ENCODE measurements at regions not wholly inside any gene's neighbourhood (a gene's known extent, or its start where the extent isn't known, plus 50 kb on each side); places are given as distances from the start of the nearest gene placed in this dataset.

- Histone ChIP-seq H4K91ac (replicated peaks; ENCODE audit: insufficient read length, low read length) (no peak overlapping the region), H3K79me2 (ENCODE audit: control insufficient read depth in 1 of 2, insufficient read depth in 2 of 2, low read length in 2 of 2) (no peaks in the 10 kb centered on the region), H2AK5ac (ENCODE audit: low read depth, low read length) (no peak overlapping the region), H2BK5ac (ENCODE audit: low read depth, low read length) (no peak overlapping the region), H3K79me1 (ENCODE audit: low read depth, low read length) (no peaks in the 10 kb centered on the region), H3K36me3 (ENCODE audit: control insufficient read depth in 2 of 4, insufficient read depth in 4 of 4, low read length in 3 of 4) (no peaks in the 10 kb centered on the region), H3K23ac (ENCODE audit: insufficient read length) (no peak overlapping the region), H2BK20ac (ENCODE audit: low read length) (no peak overlapping the region), H3K9me3 (ENCODE audit: insufficient read depth in 2 of 2, low read depth in 1 of 2, low read length in 1 of 2) (peaks cover 2% of the 10 kb centered on the region in 2 experiments; a peak in 2 of 4 replicates), H4K5ac (ENCODE audit: insufficient read length, low read depth, low read length) (no peak overlapping the region), H3K23me2 (ENCODE audit: low read depth, low read length) (no peaks in the 10 kb centered on the region), H3K14ac (ENCODE audit: insufficient read length) (no peak overlapping the region), H3K18ac (ENCODE audit: extremely low read depth, low read length) (no peak overlapping the region), H3K27ac (ENCODE audit: low read depth, low read length) (no peak overlapping the region), H3K27me3 (replicated peaks in 1 of 4; ENCODE audit: control insufficient read depth in 3 of 4, extremely low read depth in 1 of 4, insufficient read depth in 3 of 4, low read length in 3 of 4) (no peaks in the 10 kb centered on the region), H3K9ac (replicated peaks in 1 of 4; ENCODE audit: extremely low read depth in 1 of 4, low read depth in 3 of 4, low read length in 3 of 4) (no peak overlapping the region), H4K8ac (ENCODE audit: extremely low read depth, insufficient read depth, low read length) (no peak overlapping the region), H2AFZ (ENCODE audit: low read length) (no peak overlapping the region), H4K20me1 (replicated peaks in 1 of 2; ENCODE audit: control insufficient read depth in 1 of 2, insufficient read depth in 2 of 2, low read length in 2 of 2) (no peaks in the 10 kb centered on the region), H3K4me2 (ENCODE audit: insufficient read depth in 1 of 2, low read depth in 2 of 2, low read length in 2 of 2) (no peak overlapping the region), H3K4me1 (replicated peaks in 1 of 4; ENCODE audit: control insufficient read depth in 3 of 4, insufficient read depth in 4 of 4, low read length in 3 of 4) (no peaks in the 10 kb centered on the region), H2BK12ac (ENCODE audit: low read depth, low read length) (no peak overlapping the region), H3K4ac (replicated peaks; ENCODE audit: insufficient read length, low read depth, low read length) (no peak overlapping the region), H2BK120ac (replicated peaks; ENCODE audit: low read depth, low read length) (no peak overlapping the region), H3K4me3 (ENCODE audit: extremely low read depth in 1 of 4, insufficient read depth in 2 of 4, low read depth in 3 of 4, low read length in 4 of 4) (no peak overlapping the region), H2BK15ac (ENCODE audit: low read length) (no peak overlapping the region), H3K56ac (replicated peaks; ENCODE audit: insufficient read length, low read depth, low read length) (no peak overlapping the region)
- DNase-seq (ENCODE audit: low read depth in 1 of 2, low spot score in 2 of 2) = no peak
- no peak for FAIRE-seq
- ChIA-PET CTCF (ENCODE audit: partially characterized antibody) (interaction anchor here (1.0 to 1.3 kb wide), 5 partner anchors 12 to 110 kb away, joined by 3 to 4 read pairs (median 3); no protein-coding TSS in a partner anchor), POLR2A (ENCODE audit: partially characterized antibody) (no interaction called here)
- WGBS, 2 experiments (ENCODE audit: extremely low coverage in 1 of 2, insufficient coverage in 1 of 2, insufficient read length in 1 of 2, insufficient replicate concordance in 2 of 2, low coverage in 1 of 2, low lambda C conversion rate in 2 of 2, missing lambda C conversion rate in 1 of 2) = 95% methylated on average over 5 of the region's 5 CpGs; no CpG with 5 or more reads in 1 of the 2 experiments
- TF ChIP-seq RBBP5 (IDR thresholded peaks at IDR 0.05; ENCODE audit: borderline replicate concordance, low read depth, low read length) (no peak), ASH2L (IDR thresholded peaks at IDR 0.05; ENCODE audit: low read length) (no peak)
These were observed 108.4 kb upstream of the PLEKHG1 start for GRCh38 chr6:150491131-150491810.

All from H1 (cell line).